HepG2 (cell line): ENCODE measurements at regions not wholly inside any gene's neighbourhood (a gene's known extent, or its start where the extent isn't known, plus 50 kb on each side); places are given as distances from the start of the nearest gene placed in this dataset.

Experiments used
- ATAC-seq: fragments of 200-7000 bp; cut with Tn5 transposase; 3 replicates; pipeline ENCODE4 v1.9.1; 2020; ENCODE audit warnings: mild to moderate bottlenecking, moderate library complexity
- BruUV-seq: library from RNA; stranded (reverse); fragments of 400-500 nt; replicated peaks from 2 replicates; lab custom pipeline; 2021; lab: Mats Ljungman, UMichigan
- CTCF ChIA-PET: fragments of 300-600 bp; formaldehyde crosslinking; extraction: SDS; loops from one replicate; lab custom pipeline; 2021; ENCODE audit warnings: low total read pairs, inconsistent platforms, low intra/inter-chr PET ratio; lab: Yijun Ruan, JAX
- POLR2A ChIA-PET: fragments of 350-600 bp; sonication (Branson Sonifier 250); formaldehyde crosslinking; loops from one replicate; lab custom pipeline; 2020; ENCODE audit warnings: antibody characterized with exemption, inconsistent platforms; lab: Yijun Ruan, JAX
- DNase-seq: peaks from one replicate; pipeline ENCODE4 v3.0.0-alpha.2; 2015; ENCODE audit warnings: low spot score
- FAIRE-seq: peaks from 3 replicates; lab custom pipeline; 2011; peaks lifted over from hg19 to GRCh38; lab: Jason Lieb, UNC
- H2AFZ ChIP-seq: one replicate; pipeline ENCODE4 v1.6.1; 2011; ENCODE audit warnings: low read length, inconsistent platforms
- H3K27ac ChIP-seq: fragments of 300-600 bp; 3 replicates; pipeline ENCODE4 v1.8.0; 2011; ENCODE audit warnings: mixed run types, mild to moderate bottlenecking, mixed read lengths, low read length, inconsistent platforms; ENCODE audit not compliant: insufficient read depth; ENCODE audit errors: extremely low read length
- H3K27me3 ChIP-seq, 2 experiments: fragments of 200-600 bp in 1 of 2; 2 replicates in 1 of 2; 3 replicates in 1 of 2; pipeline versions ENCODE4 v1.6.0 to v1.8.0; 2011; ENCODE audit warnings: low read length in 2 of 2, mild to moderate bottlenecking in 2 of 2, moderate library complexity in 2 of 2, inconsistent platforms in 1 of 2; ENCODE audit not compliant: insufficient read depth in 2 of 2, control insufficient read depth in 1 of 2
- H3K36me3 ChIP-seq, 2 experiments: fragments of 200-600 bp in 1 of 2; replicated peaks in 1 of 2; 2 replicates in 1 of 2; 3 replicates in 1 of 2; pipeline versions ENCODE4 v1.5.1 to v1.8.0; 2011; ENCODE audit warnings: low read length in 2 of 2, inconsistent platforms in 1 of 2; ENCODE audit not compliant: insufficient read depth in 2 of 2, control insufficient read depth in 1 of 2
- H3K4me1 ChIP-seq: 2 replicates; pipeline ENCODE4 v1.5.1; 2012; ENCODE audit warnings: low read length, inconsistent platforms; ENCODE audit not compliant: insufficient read depth
- H3K4me2 ChIP-seq: 2 replicates; pipeline ENCODE4 v1.6.0; 2011; ENCODE audit warnings: low read depth, low read length, inconsistent platforms
- H3K4me3 ChIP-seq, 3 experiments: fragments of 200-600 bp in 1 of 3; sonication (generic), shearing (Covaris generic) in 1 of 3; replicated peaks in 1 of 3; 2 replicates each; pipeline ENCODE4 v1.5.1; 2011 to 2016; ENCODE audit warnings: low read length in 3 of 3, inconsistent platforms in 2 of 3, low read depth in 2 of 3, mild to moderate bottlenecking in 2 of 3, control low read depth in 1 of 3, mixed read lengths in 1 of 3; ENCODE audit not compliant: insufficient read depth in 1 of 3
- H3K79me2 ChIP-seq: one replicate; pipeline ENCODE4 v1.6.1; 2011; ENCODE audit warnings: low read length, inconsistent platforms; ENCODE audit not compliant: insufficient read depth
- H3K9ac ChIP-seq: 2 replicates; pipeline ENCODE4 v1.6.0; 2011; ENCODE audit warnings: mild to moderate bottlenecking, low read depth, low read length, inconsistent platforms; ENCODE audit not compliant: insufficient read depth
- H3K9me3 ChIP-seq: 2 replicates; pipeline ENCODE4 v1.5.1; 2012; ENCODE audit warnings: mild to moderate bottlenecking, low read length
- H4K20me1 ChIP-seq: 2 replicates; pipeline ENCODE4 v1.6.0; 2011; ENCODE audit warnings: inconsistent platforms, mild to moderate bottlenecking, low read length, moderate library complexity; ENCODE audit not compliant: insufficient read depth
- CHCHD3 ChIP-seq: sonication (generic); formaldehyde crosslinking; IDR thresholded peaks from 2 replicates; pipeline ENCODE4 v1.8.0; 2022; ENCODE audit warnings: mild to moderate bottlenecking, missing genetic modification reagents, moderate library complexity
- MAFF ChIP-seq: IDR thresholded peaks from 2 replicates; pipeline ENCODE4 v1.6.1; 2011; ENCODE audit warnings: low read depth, low read length, improper control_type of control experiment
- TERF1 ChIP-seq: sonication (generic); formaldehyde crosslinking; IDR thresholded peaks from 2 replicates; pipeline ENCODE4 v1.8.0; 2022; ENCODE audit warnings: mild to moderate bottlenecking, missing genetic modification reagents, moderate library complexity
- ZNF414 ChIP-seq: sonication (generic); formaldehyde crosslinking; IDR thresholded peaks from 2 replicates; pipeline ENCODE4 v1.5.0; 2020; ENCODE audit warnings: missing genetic modification reagents
- WGBS: methylation state at CpG from one replicate; pipeline ENCODE4 v1.1.6; 2017; ENCODE audit warnings: low lambda C conversion rate; 5-methylcytosine and 5-hydroxymethylcytosine counted together
- in situ Hi-C: cut with HindIII; loops from 2 replicates; pipeline ENCODE4 v1.10.0; 2017; ENCODE audit warnings: low pct_unique_long_range_greater_than_20kb; ENCODE audit not compliant: extremely low pct_ligation_motif_present
- intact Hi-C: fragments of 100-400 bp; cut with micrococcal nuclease; formaldehyde crosslinking; loops from one replicate; pipeline ENCODE4 v1.10.0; 2022; ENCODE audit not compliant: unreplicated experiment
- TF ChIP-seq, protein P1 (sequence below): sonication (generic); formaldehyde crosslinking; IDR thresholded peaks from 2 replicates; pipeline ENCODE4 v1.4.0; 2020; ENCODE audit warnings: missing genetic modification reagents

DNA sequence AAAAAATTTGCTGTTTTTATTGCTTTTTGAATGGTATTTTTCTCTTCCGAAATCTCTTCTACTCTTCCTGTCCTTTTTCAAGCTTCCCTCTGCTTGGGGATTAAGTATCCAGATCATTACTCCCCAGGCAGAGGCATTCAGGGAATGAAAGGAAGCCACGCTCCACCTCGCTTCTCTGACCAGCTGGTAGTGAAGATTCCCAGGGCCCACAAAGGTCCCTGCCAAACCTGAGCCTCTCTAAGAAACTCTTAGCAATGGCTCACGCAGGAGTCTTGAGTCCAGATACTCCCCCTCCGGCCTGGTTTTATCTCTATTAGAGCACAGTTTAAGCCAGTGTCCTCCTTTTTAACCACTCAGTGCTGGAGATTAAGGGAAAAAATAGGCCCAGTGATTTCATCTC, 51.4 kb upstream of the SOD3 start (continued):
- no peak for TF ChIP-seq TERF1 (CRISPR knock-in tag)
- TF ChIP-seq CHCHD3 (CRISPR knock-in tag) = no peak
- no peak for TF ChIP-seq ZNF414 (CRISPR knock-in tag)

GRCh38 chr4:24745172-24745895, 50.0 kb upstream of the SOD3 start:
- H2AFZ ChIP-seq = no peak overlapping the region
- ChIA-PET POLR2A (no interaction called here), CTCF (no interaction called here)
- H4K20me1 ChIP-seq = no peaks in the 10 kb centered on the region
- H3K79me2 ChIP-seq = no peaks in the 10 kb centered on the region
- no peak overlapping the region for H3K4me3 ChIP-seq
- H3K9ac ChIP-seq = no peak overlapping the region
- no TSS peak for BruUV-seq
- no peak overlapping the region for H3K27ac ChIP-seq
- no peaks in the 10 kb centered on the region for H3K9me3 ChIP-seq
- H3K36me3 ChIP-seq = no peaks in the 10 kb centered on the region
- intact Hi-C loops (no loop called here), in situ Hi-C loops (no loop called here)
- no peak overlapping the region for H3K4me2 ChIP-seq
- 23% methylated on average over 5 of the region's 5 CpGs for WGBS
- TF ChIP-seq, protein P1, sequence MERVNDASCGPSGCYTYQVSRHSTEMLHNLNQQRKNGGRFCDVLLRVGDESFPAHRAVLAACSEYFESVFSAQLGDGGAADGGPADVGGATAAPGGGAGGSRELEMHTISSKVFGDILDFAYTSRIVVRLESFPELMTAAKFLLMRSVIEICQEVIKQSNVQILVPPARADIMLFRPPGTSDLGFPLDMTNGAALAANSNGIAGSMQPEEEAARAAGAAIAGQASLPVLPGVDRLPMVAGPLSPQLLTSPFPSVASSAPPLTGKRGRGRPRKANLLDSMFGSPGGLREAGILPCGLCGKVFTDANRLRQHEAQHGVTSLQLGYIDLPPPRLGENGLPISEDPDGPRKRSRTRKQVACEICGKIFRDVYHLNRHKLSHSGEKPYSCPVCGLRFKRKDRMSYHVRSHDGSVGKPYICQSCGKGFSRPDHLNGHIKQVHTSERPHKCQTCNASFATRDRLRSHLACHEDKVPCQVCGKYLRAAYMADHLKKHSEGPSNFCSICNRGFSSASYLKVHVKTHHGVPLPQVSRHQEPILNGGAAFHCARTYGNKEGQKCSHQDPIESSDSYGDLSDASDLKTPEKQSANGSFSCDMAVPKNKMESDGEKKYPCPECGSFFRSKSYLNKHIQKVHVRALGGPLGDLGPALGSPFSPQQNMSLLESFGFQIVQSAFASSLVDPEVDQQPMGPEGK = no peak
- 0 out of 2 replicates have a peak, but pooled peaks have one; percentile 7 for TF ChIP-seq MAFF
- H3K4me1 ChIP-seq = no peaks in the 10 kb centered on the region
- FAIRE-seq (no peak), DNase-seq (no peak), ATAC-seq (no peak)
- no peaks in the 10 kb centered on the region for H3K27me3 ChIP-seq
